SK-N-MC (cell line): ENCODE measurements at regions not wholly inside any gene's neighbourhood (a gene's known extent, or its start where the extent isn't known, plus 50 kb on each side); places are given as distances from the start of the nearest gene placed in this dataset.
"Not testable (repeated sequence)": the region's sequence is repeated elsewhere in the genome, so short reads cannot be mapped to it uniquely, and the experiment has no call there.

ENCODE experiments used
- EZH2 ChIP-seq: fragments of 200-600 bp; sonication (generic); IDR thresholded peaks from one replicate; pipeline ENCODE4 v1.6.1; 2017; ENCODE audit warnings: antibody characterized with exemption
- POLR2AphosphoS5 ChIP-seq: IDR thresholded peaks from 2 replicates; pipeline ENCODE4 v1.6.1; 2012; ENCODE audit warnings: mild to moderate bottlenecking, low read depth, low read length, borderline replicate concordance

GRCh38 chr10:105550453-105550852 is 909.4 kb downstream of the SORCS3 start:
- TF ChIP-seq EZH2, POLR2AphosphoS5: not testable (repeated sequence)
